Adrenal gland (tissue), 9 donors: ENCODE measurements at regions not wholly inside any gene's neighbourhood (a gene's known extent, or its start where the extent isn't known, plus 50 kb on each side); places are given as distances from the start of the nearest gene placed in this dataset.
"Not testable (repeated sequence)": the region's sequence is repeated elsewhere in the genome, so short reads cannot be mapped to it uniquely, and the experiment has no call there.

ENCODE experiments used
- DNase-seq, 7 donors: peaks; one replicate each; pipeline ENCODE4 v3.0.0-alpha.2; 2019 to 2020
- H3K27ac ChIP-seq, 5 donors: fragments of 200-600 bp; sonication (generic) in 4 of 5; 1 replicate in 3 of 5; 2 replicates in 2 of 5; pipeline versions ENCODE4 v1.5.1 to v1.8.0; 2016 to 2020; ENCODE audit warnings: mild to moderate bottlenecking in 1 of 5
- H3K27me3 ChIP-seq: fragments of 200-600 bp; 2 replicates; pipeline ENCODE4 v1.8.0; 2021
- H3K36me3 ChIP-seq, 2 donors: fragments of 200-600 bp; replicated peaks in 1 of 2; 1 replicate in 1 of 2; 2 replicates in 1 of 2; pipeline versions ENCODE4 v1.5.1 to v1.8.0; 2018 to 2022
- H3K4me1 ChIP-seq, 2 donors: fragments of 200-600 bp; replicated peaks in 1 of 2; 1 replicate in 1 of 2; 2 replicates in 1 of 2; pipeline versions ENCODE4 v1.5.1 to v1.8.0; 2018 to 2021
- H3K4me3 ChIP-seq, 4 donors: fragments of 200-600 bp; sonication (generic) in 3 of 4; one replicate each; pipeline ENCODE4 v1.5.1; 2016 to 2018
- H3K9me3 ChIP-seq, 3 donors: fragments of 200-600 bp; sonication (generic) in 1 of 3; replicated peaks in 1 of 3; 1 replicate in 2 of 3; 2 replicates in 1 of 3; pipeline versions ENCODE4 v1.5.1 to v1.8.0; 2016 to 2021
- POLR2A ChIP-seq, 2 donors: fragments of 450-650 bp; IDR thresholded peaks; one replicate each; pipeline ENCODE4 v1.6.1; 2017; ENCODE audit warnings: antibody characterized with exemption in 2 of 2, mild to moderate bottlenecking in 2 of 2, moderate library complexity in 1 of 2
- WGBS, 4 donors: extraction: QIAGEN DNeasy Blood & Tissue Kit in 2 of 4; methylation state at CpG; one replicate each; pipeline versions ENCODE4 v1.1.5 to v1.1.7; 2013 to 2017; 5-methylcytosine and 5-hydroxymethylcytosine counted together
- intact Hi-C, 2 donors: fragments of 100-400 bp; cut with DNase I; formaldehyde crosslinking; loops; one replicate each; pipeline versions ENCODE4 v1.14.1 to v1.15.0; 2022 to 2023
- TF ChIP-seq, protein P1 (sequence below), 6 experiments: fragments of 450-650 bp in 4 of 6; fragments of 200-600 bp in 2 of 6; sonication (generic) in 1 of 6; IDR thresholded peaks; 1 replicate in 5 of 6; 2 replicates in 1 of 6; pipeline versions ENCODE4 v1.5.1 to v1.8.0; 2016 to 2021; ENCODE audit warnings: antibody characterized with exemption in 6 of 6, mild to moderate bottlenecking in 2 of 6, moderate library complexity in 1 of 6
- donor health status: healthy with polysubstance abuse.
- donor health status: Bipolar disorder and iron deficiency.
- donor health status: DM: yes; HTN: yes; CAD: no.
- donor health status: DM: no; HTN: no; CAD: no.
- donor health status: DM: no; HTN: no; CAD: no.

DNA sequence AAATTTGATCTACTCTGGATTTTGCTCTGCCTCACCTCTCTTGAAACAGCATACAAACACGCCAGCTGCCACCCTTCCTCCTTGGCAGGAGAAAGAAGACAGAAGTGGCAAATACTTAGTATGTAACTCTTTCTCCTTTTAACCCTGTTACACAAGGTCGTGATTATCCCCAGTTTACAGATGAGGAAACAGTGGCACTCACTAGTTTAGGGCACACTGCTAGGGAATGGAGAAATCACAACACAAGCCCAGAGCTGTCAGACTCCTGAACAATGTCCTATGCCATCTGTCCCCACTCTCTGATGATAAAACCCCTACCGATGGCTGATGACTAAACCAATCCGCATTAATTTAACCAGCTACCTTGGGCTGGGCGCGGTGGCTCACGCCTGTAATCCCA lies 79.7 kb downstream of the FGD2 start:
- Histone ChIP-seq H3K27ac (peak overlapping the region in 1 of 5 donors; percentile 78), H3K9me3 (no peaks in the 10 kb centered on the region), H3K36me3 (no peaks in the 10 kb centered on the region), H3K27me3 (no peaks in the 10 kb centered on the region), H3K4me3 (no peak overlapping the region), H3K4me1 (peaks cover 15 to 27% of the 10 kb centered on the region in 2 donors)
- intact Hi-C loops: no loop called here
- no peak for DNase-seq
- WGBS, 4 donors: 81 to 91% (median 85%) methylated on average over 4 to 7 of the region's 7 CpGs
- TF ChIP-seq POLR2A (IDR thresholded peaks at IDR 0.05): no peak
- TF ChIP-seq, protein P1, sequence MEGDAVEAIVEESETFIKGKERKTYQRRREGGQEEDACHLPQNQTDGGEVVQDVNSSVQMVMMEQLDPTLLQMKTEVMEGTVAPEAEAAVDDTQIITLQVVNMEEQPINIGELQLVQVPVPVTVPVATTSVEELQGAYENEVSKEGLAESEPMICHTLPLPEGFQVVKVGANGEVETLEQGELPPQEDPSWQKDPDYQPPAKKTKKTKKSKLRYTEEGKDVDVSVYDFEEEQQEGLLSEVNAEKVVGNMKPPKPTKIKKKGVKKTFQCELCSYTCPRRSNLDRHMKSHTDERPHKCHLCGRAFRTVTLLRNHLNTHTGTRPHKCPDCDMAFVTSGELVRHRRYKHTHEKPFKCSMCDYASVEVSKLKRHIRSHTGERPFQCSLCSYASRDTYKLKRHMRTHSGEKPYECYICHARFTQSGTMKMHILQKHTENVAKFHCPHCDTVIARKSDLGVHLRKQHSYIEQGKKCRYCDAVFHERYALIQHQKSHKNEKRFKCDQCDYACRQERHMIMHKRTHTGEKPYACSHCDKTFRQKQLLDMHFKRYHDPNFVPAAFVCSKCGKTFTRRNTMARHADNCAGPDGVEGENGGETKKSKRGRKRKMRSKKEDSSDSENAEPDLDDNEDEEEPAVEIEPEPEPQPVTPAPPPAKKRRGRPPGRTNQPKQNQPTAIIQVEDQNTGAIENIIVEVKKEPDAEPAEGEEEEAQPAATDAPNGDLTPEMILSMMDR (IDR thresholded peaks at IDR 0.05): no peak

DNA sequence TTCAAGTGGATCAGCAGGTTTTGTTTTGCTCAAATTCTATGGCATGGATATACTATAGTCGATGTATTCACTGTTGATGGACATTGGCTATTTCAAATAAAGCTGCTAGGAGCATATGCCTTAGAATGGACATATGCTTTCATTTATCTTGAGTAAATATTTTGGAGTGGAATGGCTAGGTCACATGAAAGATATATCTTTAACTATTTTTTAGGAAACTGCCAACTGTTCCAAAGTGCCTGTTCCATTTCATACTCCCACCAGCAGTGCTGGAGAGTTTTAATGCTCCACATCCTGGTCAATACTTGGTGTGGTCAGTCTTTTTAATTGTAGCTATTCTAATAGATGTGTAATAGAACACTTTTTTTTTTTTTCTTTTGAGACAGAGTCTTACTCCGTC lies 81.1 kb upstream of the PIM1 start:
- TF ChIP-seq, protein P1 (IDR thresholded peaks at IDR 0.05): no peak
- no peak for TF ChIP-seq POLR2A (IDR thresholded peaks at IDR 0.05)
- 90 to 98% (median 92%) methylated on average over 2 of the region's 2 CpGs for WGBS, 4 donors
- no peaks in the 10 kb centered on the region for H3K27me3 ChIP-seq
- no peaks in the 10 kb centered on the region for H3K36me3 ChIP-seq
- H3K9me3 ChIP-seq: no peaks in the 10 kb centered on the region
- no peak for DNase-seq
- no peak overlapping the region for H3K27ac ChIP-seq
- intact Hi-C loops: no loop called here
- peaks cover 2 to 13% of the 10 kb centered on the region in 2 donors for H3K4me1 ChIP-seq
- no peak overlapping the region for H3K4me3 ChIP-seq

DNA sequence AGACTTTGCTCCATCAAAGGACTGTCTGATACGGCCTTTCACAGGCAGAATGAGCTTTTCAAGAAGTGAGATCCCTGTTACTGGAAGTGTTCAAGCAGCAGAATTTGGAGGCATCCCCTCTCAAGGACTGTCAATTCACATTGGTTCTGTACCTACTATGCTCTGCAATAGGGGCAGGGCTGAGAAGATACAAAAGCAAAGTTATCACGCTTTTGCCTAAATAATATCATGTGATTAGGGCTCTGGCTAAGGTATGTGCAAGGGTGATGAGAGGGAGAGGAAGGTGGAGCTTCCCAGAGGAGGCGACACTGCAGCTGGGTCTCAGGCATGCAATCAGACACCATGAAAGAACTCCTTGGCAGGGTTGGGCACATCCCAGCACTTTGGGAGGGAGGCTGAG lies 80.2 kb upstream of the PIM1 start:
- Histone ChIP-seq H3K4me1 (peaks cover 0 to 4% of the 10 kb centered on the region in 2 donors), H3K9me3 (no peaks in the 10 kb centered on the region), H3K36me3 (no peaks in the 10 kb centered on the region), H3K27ac (no peak overlapping the region), H3K27me3 (no peaks in the 10 kb centered on the region), H3K4me3 (no peak overlapping the region)
- intact Hi-C loops: no loop called here
- DNase-seq: no peak
- TF ChIP-seq, protein P1 (IDR thresholded peaks at IDR 0.05): no peak
- TF ChIP-seq POLR2A (IDR thresholded peaks at IDR 0.05): no peak
- 86 to 98% (median 96%) methylated on average over 3 of the region's 3 CpGs for WGBS, 4 donors

DNA sequence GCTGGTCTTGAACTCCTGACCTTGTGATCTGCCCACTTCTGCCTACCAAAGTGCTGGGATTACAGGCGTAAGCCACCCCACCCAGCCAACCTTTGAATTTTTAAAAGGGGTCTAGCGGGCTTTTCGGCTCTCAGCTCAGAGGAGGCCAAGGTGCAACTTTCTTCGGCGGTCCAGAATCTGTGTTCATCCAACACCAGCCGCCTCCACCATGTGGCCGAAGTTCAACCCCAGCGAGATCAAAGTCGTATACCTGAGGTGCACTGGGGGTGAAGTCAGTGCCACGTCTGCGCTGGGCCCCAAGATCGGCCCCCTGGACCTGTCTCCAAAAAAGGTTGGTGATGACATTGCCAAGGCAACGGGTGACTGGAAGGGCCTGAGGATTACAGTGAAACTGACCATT lies 78.8 kb upstream of the PIM1 start:
- intact Hi-C loops, H3K4me1 ChIP-seq, DNase-seq, H3K4me3 ChIP-seq, H3K9me3 ChIP-seq, H3K27ac ChIP-seq, H3K36me3 ChIP-seq, H3K27me3 ChIP-seq: not testable (repeated sequence)
- WGBS, 4 donors: 95 to 98% (median 96%) methylated on average over 12 to 13 of the region's 13 CpGs

DNA sequence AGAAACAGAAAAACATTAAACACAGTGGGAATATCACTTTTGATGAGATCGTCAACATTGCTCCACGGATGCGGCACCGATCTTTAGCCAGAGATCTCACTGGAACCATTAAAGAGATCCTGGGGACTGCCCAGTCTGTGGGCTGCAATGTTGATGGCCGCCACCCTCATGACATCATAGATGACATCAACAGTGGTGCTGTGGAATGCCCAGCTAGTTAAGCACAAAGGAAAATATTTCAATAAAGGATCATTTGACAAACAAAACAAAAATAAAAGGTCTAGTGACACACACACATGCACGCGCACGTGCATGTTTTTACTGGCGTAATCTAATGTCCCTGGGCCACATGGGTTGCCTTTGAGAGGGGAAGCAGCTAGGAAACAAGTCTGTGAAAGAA lies 78.4 kb upstream of the PIM1 start:
- intact Hi-C loops: not testable (repeated sequence)

More for the DNA sequence above, 78.4 kb upstream of the PIM1 start:
- not testable (repeated sequence) for H3K4me3 ChIP-seq, H3K27ac ChIP-seq, H3K27me3 ChIP-seq, H3K4me1 ChIP-seq, H3K36me3 ChIP-seq, DNase-seq, H3K9me3 ChIP-seq
- 89 to 94% (median 93%) methylated on average over 9 of the region's 9 CpGs for WGBS, 4 donors
